OCI-LY3 (cell line): ENCODE measurements at regions not wholly inside any gene's neighbourhood (a gene's known extent, or its start where the extent isn't known, plus 50 kb on each side); places are given as distances from the start of the nearest gene placed in this dataset.
"Not testable (repeated sequence)": the region's sequence is repeated elsewhere in the genome, so short reads cannot be mapped to it uniquely, and the experiment has no call there.

Experiments
- H2AFZ ChIP-seq: fragments of 200-600, 300-600 bp; shearing (Covaris generic); 2 replicates; pipeline ENCODE4 v1.6.0; 2014; ENCODE audit warnings: antibody characterized with exemption, low read depth, low read length
- H3K27ac ChIP-seq: fragments of 200-600, 300-600 bp; sonication (generic); 2 replicates; pipeline ENCODE4 v1.5.1; 2014; ENCODE audit warnings: mild to moderate bottlenecking, low read length, moderate library complexity, mixed read lengths
- H3K27me3 ChIP-seq: fragments of 200-600, 300-600 bp; sonication (generic); 2 replicates; pipeline ENCODE4 v1.6.1; 2014; ENCODE audit warnings: low read depth, low read length, mixed read lengths
- H3K36me3 ChIP-seq: fragments of 200-600, 300-600 bp; sonication (generic); replicated peaks from 2 replicates; pipeline ENCODE3; 2014; ENCODE audit warnings: low read depth, low read length, mixed read lengths
- H3K4me1 ChIP-seq: fragments of 300-600, 200-600 bp; sonication (generic); 2 replicates; pipeline ENCODE4 v1.6.1; 2014; ENCODE audit warnings: low read length, mixed read lengths
- H3K4me2 ChIP-seq: fragments of 200-600, 300-600 bp; sonication (generic); 2 replicates; pipeline ENCODE4 v1.6.1; 2014; ENCODE audit warnings: low read length, mixed read lengths
- H3K4me3 ChIP-seq: fragments of 300-600, 200-600 bp; sonication (generic); 2 replicates; pipeline ENCODE4 v1.5.1; 2014; ENCODE audit warnings: antibody characterized with exemption, mild to moderate bottlenecking, low read length, moderate library complexity
- H3K79me2 ChIP-seq: fragments of 300-600, 200-600 bp; shearing (Covaris generic); 2 replicates; pipeline ENCODE4 v1.6.1; 2014; ENCODE audit warnings: mild to moderate bottlenecking, low read length, mixed read lengths
- H3K9ac ChIP-seq: fragments of 300-600, 200-600 bp; shearing (Covaris generic); 2 replicates; pipeline ENCODE4 v1.6.0; 2014; ENCODE audit warnings: mild to moderate bottlenecking, low read length, moderate library complexity
- H3K9me3 ChIP-seq: fragments of 200-600, 300-600 bp; shearing (Covaris generic); 2 replicates; pipeline ENCODE4 v1.6.1; 2014; ENCODE audit warnings: low read length, mixed read lengths; ENCODE audit not compliant: insufficient read depth
- H4K20me1 ChIP-seq: fragments of 200-600, 300-600 bp; sonication (generic); 2 replicates; pipeline ENCODE4 v1.6.1; 2016; ENCODE audit warnings: low read length, mixed read lengths; ENCODE audit not compliant: insufficient read depth
- CTCF ChIP-seq: fragments of 200-600, 300-600 bp; sonication (generic); IDR thresholded peaks from 2 replicates; pipeline ENCODE4 v1.5.1; 2014; ENCODE audit warnings: antibody characterized with exemption, low read length, low read depth
- EZH2phosphoT487 ChIP-seq: fragments of 200-600 bp; shearing (Covaris generic); IDR thresholded peaks from 2 replicates; pipeline ENCODE4 v1.6.1; 2018; ENCODE audit warnings: antibody characterized with exemption, mixed run types, low read depth

DNA sequence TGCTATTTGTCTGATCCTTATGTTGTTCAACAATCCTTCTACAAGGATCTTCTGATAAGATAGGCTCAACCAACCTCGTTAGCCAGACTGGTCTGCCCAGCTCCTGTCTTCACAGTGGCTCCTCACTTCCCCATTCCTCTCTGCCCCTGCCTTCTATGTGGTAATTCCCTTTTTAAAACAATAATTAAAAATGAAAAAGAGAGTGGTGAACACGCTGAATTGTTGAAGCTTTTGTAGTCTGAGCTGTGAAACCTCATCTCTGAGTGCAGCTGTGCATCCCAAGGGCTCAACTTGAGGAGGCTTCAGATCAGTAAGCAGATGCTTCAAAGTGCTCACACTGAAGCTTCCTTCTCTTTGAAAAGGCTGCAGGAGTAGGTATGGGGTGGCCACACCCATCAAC is 70.7 kb upstream of the JUN start:
- Histone ChIP-seq H3K9me3 (no peaks in the 10 kb centered on the region), H3K4me2 (peak overlapping the region; percentile 46; the same call in 1 of the 2 replicates), H3K27ac (no peak overlapping the region), H3K4me1 (peaks cover 31% of the 10 kb centered on the region), H3K9ac (no peak overlapping the region), H3K79me2 (no peaks in the 10 kb centered on the region), H2AFZ (no peak overlapping the region), H4K20me1 (no peaks in the 10 kb centered on the region), H3K27me3 (no peaks in the 10 kb centered on the region), H3K4me3 (no peak overlapping the region), H3K36me3 (no peaks in the 10 kb centered on the region)
- TF ChIP-seq EZH2phosphoT487 = no peak
- TF ChIP-seq CTCF = no peak

- no peaks in the 10 kb centered on the region for H3K79me2 ChIP-seq
- no peak overlapping the region for H3K9ac ChIP-seq
- H3K4me1 ChIP-seq = peaks cover 31% of the 10 kb centered on the region
- no peak overlapping the region for H3K4me2 ChIP-seq
- no peak overlapping the region for H3K27ac ChIP-seq
- no peak for TF ChIP-seq CTCF
- no peaks in the 10 kb centered on the region for H3K27me3 ChIP-seq
- no peaks in the 10 kb centered on the region for H3K9me3 ChIP-seq
- no peaks in the 10 kb centered on the region for H4K20me1 ChIP-seq
- no peak overlapping the region for H3K4me3 ChIP-seq
- no peaks in the 10 kb centered on the region for H3K36me3 ChIP-seq
- H2AFZ ChIP-seq = no peak overlapping the region
Measured at GRCh38 chr1:58855274-58856165, 71.7 kb upstream of the JUN start.

- H3K4me1 ChIP-seq = peaks cover 31% of the 10 kb centered on the region
- not testable (repeated sequence) for H3K9ac ChIP-seq, H2AFZ ChIP-seq, H4K20me1 ChIP-seq, H3K9me3 ChIP-seq, H3K4me3 ChIP-seq, H3K27ac ChIP-seq, H3K36me3 ChIP-seq, H3K4me2 ChIP-seq, H3K27me3 ChIP-seq, H3K79me2 ChIP-seq
Measured at GRCh38 chr1:58856281-58856680, 72.4 kb upstream of the JUN start.

GRCh38 chr1:58857680-58858673 is 74.1 kb upstream of the JUN start:
- no peak overlapping the region for H3K27ac ChIP-seq
- H3K4me2 ChIP-seq = peak overlapping the region; percentile 7; the same call in 1 of the 2 replicates
- H2AFZ ChIP-seq = peak overlapping the region; percentile 59

More at GRCh38 chr1:58857680-58858673, 74.1 kb upstream of the JUN start:
- no peaks in the 10 kb centered on the region for H3K79me2 ChIP-seq
- H3K27me3 ChIP-seq = no peaks in the 10 kb centered on the region
- TF ChIP-seq CTCF (no peak), EZH2phosphoT487 (no peak)
- H3K9me3 ChIP-seq = no peaks in the 10 kb centered on the region
- H3K4me3 ChIP-seq = no peak overlapping the region
- H3K9ac ChIP-seq = no peak overlapping the region
- no peaks in the 10 kb centered on the region for H4K20me1 ChIP-seq
- H3K36me3 ChIP-seq = no peaks in the 10 kb centered on the region
- H3K4me1 ChIP-seq = peaks cover 31% of the 10 kb centered on the region
